Limb (tissue), 2 donors: ENCODE measurements at regions not wholly inside any gene's neighbourhood (a gene's known extent, or its start where the extent isn't known, plus 50 kb on each side); places are given as distances from the start of the nearest gene placed in this dataset.
A peak's percentile ranks its signal among the peaks of the same experiment; 100 is the strongest.
"Not testable (repeated sequence)": the region's sequence is repeated elsewhere in the genome, so short reads cannot be mapped to it uniquely, and the experiment has no call there.

Experiments
- DNase-seq, 2 donors: peaks; one replicate each; pipeline ENCODE4 v3.0.0-alpha.2; 2016; ENCODE audit errors: extremely low spot score in 2 of 2

DNA sequence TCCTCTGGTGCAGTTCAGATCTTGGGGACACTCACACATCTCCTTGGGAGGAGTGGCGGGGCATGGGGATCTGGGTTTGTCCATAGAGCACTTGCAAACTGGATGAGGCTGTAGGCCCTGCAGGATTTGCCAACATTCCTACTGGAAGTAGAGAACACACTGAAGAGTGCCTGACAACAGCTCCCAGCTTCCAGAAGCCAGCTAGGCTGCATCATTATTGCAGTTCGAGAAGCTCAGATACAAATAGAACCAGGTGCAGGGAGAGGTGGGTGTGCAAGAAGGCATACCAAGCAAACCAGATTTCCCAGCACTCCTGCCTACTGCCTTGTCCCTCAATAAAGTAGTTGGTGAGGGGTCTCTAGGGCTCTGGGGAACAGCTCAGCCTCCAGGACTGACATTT, 52.5 kb downstream of the RHOB start:
- no peak for DNase-seq

DNA sequence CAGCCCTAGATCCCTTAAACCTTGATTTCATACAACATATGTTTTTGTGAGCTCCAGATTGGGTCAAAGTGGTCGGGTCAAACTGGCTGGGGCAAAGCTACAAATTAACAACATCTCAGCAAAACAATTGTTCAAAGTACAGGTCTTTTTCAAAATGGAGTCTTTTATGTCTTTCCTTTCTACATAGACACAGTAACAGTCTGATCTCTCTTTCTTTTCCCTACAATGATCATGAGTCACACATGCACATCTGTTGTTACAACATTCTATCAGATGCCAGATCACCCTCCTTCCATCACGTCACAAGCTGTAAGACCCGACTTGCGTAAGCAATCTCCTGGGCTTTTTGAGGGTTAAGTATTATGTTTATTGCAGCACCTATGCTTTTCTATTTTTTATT, 55.1 kb downstream of the RHOB start:
- DNase-seq: no peak

DNA sequence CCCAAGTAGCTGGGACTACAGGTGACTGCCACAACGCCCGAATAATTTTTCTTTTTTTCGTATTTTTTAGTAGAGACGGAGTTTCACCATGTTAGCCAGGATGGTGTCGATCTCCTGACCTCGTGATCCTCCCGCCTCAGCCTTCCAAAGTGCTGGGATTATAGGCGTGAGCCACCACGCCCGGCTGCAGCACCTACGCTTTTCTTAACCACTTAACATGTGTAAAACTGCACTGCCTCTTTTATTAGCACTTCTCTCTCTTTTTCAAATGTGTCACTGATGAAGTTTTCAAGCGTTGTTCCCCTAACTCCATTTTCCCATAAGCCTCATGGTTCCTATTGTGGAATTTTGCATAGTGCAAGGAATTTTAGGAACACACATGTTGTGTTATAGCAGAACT, 55.6 kb downstream of the RHOB start:
- DNase-seq: not testable (repeated sequence)

DNA sequence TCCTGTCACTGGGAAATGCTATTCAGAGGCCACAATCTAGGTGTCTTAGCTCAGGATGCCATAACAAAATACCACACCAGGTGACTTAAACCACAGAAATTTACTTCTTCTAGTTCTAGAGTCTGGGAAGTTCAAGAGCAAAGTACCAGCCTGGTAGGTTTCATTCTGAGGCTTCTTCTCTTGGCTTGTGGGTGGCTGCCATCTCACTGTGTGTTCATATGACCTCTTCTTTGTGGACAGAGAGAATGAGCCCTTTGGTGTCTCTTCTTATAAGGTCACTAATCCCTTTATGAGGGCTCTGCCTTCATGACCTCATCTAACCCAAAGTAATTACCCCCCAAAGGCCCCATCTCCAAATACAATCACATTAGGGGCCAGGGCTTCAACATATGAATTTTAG, 57.3 kb downstream of the RHOB start:
- DNase-seq: no peak

DNA sequence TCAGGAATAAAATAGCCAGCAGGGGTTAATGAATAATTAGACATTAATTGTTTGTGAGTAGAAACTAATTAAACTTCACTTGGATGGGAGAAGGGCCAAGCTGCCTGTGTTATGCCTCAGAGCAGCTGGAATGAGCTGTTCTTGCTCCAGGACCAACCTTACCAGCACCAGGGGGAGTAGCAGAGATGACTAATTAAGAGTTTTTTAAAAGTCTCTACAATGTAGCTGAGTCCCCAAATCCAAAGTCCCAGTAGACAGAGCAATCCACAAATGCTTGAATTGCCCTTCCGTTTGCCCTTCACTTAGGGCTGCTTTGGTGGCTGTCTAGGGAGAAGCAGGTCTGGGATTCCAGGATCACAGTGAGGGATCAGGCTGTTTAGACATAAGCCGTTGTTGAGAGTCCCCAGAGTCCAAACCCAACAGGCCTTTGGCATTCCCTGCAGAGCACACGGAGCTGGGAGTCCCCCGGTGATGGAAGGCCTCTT, 59.4 kb downstream of the RHOB start:
- no peak for DNase-seq

DNA sequence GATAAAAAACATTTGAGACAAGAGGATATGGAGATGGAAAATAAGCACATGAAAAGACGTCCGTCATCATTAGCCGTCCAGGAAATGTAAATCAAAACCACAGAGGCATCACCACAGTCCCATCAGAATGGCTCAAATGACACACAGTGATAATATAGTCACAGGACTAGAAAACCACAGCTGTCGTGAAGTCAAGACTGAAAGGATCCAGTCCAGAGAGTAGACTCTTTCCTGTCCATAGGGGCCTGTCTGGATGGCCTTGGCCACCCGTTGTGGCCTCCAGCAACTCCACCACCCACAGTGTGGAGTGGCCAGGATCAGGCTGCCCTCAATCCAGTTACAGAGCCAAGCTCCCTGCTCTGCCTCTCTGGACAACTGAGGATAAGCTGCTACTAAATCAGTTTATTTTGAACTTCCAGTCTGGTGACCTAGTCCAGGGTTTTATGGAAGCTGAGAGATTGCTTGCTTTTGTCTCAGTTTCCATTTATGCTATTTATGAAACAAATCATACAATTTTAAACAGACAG, 60.4 kb downstream of the RHOB start:
- no peak for DNase-seq

DNA sequence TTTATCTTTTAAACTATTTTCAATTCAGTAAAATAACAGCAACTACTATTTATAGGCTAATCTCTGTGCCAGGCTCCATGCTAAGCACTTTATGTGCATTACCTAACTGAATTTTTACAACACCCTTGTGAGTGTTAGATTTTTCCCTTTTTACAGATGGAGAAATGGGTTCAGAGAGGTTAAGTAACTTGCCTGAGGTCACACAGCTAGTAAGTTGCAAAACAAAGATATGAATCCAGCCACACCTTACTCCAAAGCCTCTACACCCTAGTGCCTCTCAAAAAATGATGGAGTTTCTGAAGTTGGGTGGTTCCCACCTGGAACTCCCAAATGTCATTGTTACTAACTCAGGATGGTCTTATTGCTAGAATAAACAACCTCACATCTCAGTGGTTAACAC, 60.8 kb downstream of the RHOB start:
- no peak for DNase-seq

DNA sequence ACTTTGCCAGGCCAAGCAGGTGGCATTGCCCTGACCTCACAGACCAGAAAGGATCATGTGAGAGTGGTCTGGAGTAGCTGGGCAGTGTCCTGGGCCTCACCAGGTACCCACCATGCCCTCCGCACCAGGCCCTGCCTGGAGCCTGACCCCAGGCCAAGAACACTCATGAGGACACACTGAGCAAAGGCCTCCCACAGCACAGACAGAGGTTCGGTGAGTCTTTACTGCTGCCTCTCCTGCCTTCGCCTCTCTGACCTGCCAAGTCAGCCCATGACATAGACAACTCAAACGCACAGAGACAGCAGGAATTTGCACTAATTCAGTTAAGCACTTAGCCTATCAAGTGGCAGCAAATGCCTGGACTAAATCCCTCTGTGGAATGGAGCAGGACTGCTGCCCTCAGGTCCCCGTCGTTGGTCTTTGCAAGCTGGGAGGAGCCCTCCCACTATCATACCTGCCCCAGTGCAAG, 62.5 kb downstream of the RHOB start:
- no peak for DNase-seq

DNA sequence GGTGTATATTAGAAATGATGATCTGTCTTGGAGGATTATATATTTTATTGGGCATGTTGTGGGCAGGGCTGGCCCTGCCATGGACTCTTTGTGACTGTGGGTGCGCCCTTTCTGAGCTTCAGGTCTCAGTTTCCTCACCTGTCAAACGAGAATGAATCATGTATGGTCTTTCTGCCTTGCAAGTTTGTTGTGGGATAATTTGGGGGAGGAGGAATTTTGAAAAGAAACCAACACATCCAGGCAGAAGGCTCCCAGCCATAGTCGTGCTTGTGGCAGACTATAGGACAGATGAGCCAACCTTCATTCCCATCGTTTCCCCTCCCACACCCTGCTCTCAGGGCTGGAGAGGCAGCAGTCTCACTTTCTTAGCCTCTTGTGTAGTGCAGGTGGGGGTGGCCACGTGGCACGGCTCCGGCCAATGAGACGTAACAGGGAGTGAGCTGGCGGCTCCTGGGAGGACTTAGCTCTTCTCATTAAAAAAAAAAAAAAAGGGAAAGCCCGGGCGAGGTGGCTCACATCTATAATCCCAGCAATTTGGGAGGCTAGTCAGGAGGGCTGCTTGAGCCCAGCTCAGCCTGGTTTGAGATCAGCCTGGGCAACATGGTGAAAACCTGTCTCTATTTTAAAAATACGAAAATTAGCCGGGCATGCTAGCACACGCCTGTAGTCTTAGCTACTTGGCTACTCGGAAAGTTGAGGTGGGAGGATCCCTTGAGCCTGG, 63.1 kb downstream of the RHOB start:
- DNase-seq: no peak

DNA sequence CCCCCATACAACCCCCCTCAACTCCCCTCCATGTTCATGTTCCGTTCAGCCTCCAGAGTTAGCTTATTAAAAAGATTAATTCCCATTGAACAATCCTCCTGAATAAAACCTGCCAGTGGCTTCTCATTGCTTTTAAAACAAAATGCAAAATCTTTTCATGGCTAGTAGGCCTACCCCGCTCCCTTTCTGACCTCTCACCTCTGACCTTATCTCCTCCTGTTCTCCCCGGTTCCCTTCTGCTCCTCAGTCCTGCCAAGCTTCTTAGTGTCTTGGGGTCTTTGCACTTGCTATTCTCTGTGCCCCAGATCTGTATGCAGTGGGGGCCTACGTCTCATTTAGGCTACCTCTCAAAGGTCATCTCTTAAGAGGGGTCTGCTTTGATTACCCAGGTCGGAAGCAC, 64.3 kb downstream of the RHOB start:
- DNase-seq: no peak

DNA sequence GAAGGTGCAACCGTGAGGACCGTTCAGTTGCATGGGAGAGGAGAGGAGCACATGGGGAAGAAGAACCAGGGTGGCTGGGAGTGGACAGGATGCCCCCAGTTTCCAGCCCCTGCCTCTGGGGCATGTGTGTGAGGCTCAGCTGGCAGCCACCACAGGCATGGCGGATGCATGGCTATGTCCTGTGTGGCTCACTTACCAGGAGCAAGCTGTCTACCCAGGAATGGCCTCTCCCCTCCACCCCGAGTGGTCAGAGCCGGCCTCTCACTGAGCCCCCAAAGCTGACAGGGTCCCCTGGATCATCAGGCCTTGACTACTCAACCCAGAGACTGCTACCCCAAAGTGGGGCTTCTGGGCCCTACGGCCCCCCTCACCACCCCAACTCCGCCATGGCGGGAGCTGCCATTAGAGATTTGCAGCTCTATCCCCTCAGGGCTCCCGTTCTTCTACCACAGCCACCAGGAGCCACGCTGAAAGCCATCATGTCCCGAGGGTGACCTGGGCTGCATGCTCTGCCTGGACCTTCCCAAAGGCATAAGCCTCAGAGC, 65.3 kb downstream of the RHOB start:
- DNase-seq: no peak

DNA sequence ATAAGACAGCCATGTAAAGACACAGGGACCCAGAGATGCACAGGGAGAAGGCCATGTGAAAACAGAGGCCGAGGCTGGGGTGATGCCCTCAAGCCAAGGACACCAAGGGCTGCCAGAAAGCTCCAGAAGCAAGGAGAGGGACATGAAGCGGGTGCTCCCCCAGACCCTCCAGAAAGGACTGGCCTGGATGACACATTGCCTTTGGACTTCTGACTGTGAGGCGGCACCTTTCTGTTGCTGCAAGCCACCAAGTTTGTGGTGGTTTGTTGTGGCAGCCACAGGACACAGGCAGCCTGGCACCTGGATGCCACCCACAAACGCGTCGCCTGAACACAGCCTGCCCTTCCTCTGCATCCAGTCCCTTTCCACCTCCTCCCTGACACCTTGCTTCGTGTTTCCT, 67.1 kb downstream of the RHOB start:
- DNase-seq: no peak

DNA sequence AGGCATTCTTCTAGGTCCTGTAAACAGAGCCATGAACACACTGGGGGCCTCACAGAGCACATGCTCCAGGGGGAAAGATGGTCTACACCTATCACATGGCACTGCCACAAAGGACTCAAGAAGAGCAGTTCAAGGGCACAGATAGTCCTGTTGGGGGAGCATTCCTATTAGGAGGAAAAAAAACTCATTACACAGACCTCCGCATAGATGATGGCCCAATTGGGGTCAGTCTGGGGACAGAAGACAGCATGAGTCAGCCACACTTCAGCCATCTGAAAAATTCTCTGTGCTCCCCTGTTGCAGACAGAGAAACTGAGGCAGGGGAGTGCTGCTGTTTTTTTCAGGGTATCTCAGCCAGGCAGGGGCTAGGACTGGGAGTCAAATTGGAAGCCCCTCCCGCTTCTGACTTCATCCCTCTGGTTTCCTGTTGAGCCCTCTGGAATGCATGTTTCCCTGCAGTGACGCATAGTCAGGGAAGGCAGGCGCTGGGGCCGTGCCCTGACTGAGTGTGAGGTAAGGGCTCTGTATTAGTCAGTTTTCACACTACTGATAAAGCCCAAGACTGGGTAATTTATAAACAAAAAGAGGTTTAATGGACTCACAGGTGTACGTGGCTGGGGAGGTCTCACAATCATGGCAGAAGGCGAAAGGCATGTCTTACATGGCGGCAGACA, 67.9 kb downstream of the RHOB start:
- DNase-seq: no peak

DNA sequence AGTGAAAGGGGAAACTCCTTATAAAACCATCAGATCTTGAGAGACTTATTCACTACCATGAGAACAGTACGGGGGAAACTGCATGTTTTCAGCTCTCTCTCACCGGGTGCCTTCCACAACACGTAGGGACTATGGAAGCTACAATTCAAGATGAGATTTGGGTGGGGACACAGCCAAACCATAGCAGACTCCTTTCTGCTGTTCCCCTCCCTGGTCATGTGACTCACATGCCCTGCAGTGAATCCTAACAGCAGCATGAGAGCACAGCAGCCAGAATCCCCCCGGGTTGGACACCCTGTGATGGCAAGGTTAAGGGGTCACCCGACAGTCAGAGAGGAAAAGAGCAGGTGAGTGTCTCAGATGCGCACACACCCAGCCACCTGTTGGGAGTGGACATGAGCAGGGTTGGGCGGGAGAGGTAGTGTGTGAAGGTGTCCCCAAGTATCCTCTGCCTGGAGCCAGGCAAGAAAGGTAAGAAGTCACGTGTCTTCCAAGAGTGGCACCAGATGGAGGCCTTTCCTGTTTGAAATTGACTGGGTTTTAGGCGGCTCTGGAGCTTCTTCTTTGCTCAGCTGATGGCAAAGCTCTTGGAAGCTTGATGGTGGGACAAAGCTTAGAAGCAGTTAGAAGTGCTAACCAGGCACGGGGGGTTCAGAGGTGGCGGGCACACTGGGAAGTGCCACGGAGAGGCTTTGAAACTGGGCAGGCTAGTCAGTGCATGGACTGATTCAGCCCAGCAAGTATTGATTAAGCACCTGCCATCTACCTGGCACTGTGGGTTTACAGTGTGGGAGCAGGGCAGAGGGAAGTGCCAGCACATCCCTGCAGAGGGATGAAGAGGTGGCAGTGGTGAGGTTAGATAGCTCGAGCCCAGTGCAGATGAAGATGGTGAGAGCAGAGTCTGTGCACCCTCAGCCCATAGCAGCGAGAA, 68.7 kb downstream of the RHOB start:
- DNase-seq: no peak

DNA sequence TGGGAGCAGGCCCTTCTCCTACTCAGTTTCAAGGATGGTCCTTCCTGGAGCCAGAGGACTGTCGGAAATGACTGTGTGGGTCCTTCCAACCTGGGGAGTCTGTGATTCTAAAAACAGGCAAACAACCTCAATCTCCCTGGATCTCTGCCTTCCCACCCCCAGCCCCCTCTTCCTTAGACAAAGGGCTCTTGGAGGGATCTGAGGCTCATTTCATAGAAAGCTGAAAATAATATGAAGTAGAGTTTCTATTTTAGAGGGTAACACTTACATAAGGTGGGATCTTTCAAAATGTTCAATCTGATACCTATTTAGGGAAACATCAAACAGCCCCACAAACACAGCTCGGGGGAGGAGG, 69.4 kb downstream of the RHOB start:
- no peak for DNase-seq

DNA sequence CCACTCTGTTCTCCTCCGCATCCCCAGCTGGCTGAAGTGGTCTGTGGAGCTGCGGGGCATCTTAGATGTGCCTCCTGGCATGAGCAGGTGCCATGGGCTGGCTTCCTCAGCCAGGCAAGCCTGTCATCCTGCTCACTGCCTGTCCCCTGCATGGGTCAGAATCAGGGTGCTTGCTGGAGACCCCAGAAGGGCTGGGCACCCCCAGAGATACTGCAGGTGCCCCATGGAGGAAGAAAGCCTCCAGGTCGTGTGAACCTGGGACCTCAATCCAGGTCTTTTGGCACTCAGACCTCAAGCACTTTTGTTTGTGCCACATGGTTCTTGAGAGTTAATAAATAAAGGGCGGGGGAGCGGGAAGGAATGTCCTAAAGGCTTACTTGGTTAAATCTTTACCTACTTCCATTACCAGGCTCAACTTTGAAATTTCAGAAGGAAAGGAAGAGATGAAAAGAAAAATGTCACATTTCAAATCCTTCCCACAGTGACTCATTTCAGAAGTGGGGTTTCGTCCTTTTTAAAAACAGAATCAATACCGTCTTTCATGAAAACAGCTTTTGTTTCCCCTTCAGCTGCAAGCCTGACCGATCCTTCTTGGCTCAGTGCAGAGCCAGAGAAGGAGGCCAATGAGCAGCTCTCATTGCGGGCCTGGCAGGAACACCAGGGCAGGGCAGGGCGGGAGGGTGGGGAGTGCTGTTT, 69.9 kb downstream of the RHOB start:
- DNase-seq: peak in 1 of 2 donors; percentile 24

DNA sequence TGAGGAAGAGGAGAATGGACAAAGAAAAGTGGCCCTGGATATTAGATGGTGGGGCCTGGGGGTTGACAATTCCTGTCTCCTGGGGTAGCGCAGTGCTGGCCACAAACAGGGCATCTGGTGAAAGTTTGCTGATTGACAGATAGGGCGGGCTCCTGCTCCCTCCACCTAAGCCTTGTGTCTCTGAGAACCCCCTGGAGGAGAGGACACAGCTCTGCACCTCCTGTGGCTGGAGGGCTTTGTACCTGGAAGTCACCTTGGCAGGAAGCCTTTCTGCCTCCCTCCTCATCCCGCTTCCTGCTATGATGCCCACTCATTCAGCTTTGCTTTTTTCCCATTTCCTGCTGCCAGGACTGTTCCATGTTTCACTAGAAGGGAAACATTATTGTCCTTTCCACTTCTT, 72.4 kb downstream of the RHOB start:
- DNase-seq: no peak

DNA sequence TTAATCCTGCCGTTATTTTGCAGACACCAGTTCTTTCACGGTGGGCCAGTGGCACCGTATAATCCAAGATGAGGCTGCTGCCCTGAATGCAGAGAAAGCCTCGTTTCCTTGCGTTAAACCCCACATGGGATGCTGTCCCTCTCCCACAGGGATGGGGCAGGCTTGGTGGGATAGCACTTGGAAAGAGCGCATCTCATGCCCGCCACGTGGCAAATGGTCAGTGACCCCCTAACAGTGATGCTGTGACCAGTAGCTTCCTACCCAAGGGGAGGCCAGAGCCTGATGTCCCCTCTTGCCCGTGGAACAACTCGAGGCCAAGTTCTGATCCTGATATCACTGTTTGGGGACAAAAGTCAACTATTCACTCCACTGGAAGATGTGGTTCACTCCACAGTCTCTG, 73.3 kb downstream of the RHOB start:
- no peak for DNase-seq

DNA sequence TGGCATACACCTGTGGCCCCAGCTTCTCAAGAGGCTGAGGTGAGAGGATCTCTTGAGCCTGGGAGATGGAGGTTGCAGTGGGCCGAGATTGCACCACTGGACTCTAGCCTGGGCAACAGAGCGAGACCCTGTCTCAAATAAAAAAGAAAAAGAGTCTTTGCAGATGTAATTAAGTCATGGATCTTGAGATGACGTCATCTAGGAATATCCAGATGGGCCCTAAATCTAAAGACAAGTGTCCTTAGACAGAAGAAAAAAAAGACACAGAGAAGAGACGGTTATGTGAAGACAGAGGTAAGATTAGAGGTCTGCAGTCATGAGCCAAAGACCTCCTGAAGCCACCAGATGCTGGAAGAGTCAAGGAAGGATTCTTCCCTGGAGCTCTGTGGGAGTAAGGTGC, 74.3 kb downstream of the RHOB start:
- DNase-seq: no peak

DNA sequence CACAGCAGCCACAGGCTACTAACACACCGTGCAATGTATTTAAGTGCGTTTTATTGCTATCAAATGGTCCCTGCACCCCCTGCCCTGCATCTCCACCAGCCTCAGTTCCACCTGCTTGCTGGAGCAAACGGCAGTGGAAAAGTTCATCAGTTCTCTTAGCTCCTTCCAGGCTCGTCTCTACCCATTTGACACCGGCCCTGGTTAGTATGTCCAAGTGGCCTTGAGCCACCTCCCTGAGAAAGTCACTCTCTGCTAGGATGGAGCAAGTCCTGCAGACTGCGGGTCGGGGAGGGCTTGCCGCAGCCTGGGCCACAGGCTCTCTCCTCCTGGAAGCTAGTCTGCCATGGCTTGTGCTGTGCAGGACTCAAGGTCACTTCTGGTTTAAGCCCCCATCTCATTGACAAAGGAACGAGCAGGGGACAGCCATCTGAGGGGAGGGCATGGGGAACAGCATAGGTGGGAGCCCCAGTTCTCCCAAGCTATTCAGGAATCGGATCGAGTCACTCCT, 74.9 kb downstream of the RHOB start:
- no peak for DNase-seq
